ENCODE measurements at regions not wholly inside any gene's neighbourhood (a gene's known extent, or its start where the extent isn't known, plus 50 kb on each side); places are given as distances from the start of the nearest gene placed in this dataset.
"Not testable (repeated sequence)": the region's sequence is repeated elsewhere in the genome, so short reads cannot be mapped to it uniquely, and the experiment has no call there.

DNA sequence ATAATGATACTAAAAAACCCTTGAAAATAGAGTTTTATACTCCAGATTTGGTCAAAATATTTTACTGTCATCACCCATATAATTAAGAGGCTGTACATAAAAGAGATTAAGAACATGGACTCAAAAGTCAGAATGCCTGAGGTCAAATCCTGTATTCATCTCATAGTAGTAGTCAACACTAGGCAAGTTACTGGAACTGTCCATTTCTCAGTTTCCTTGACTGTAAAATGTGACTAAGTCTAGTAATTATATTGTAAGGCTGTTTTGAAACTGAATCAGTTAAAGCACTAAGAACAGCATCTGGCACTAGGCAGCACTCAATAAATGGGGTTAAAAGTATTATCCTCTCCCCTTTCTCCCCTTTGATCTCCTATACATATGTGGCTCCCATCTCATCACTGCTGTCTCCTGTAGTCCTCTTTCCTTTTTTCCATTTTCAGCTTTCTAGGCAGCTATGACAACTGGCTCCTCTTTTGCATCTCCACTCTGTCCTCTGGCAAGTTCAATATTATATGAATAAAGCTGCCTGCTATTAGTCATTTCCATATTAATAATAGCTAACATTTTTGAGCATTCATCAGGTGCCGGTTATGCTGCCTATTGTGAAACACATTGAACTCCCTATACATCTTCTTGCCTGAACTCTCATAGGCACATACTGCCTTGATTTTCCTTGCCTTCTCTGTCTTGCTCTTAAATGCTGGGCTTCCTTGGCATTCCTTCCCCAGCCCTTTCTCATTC is 185.8 kb upstream of the NREP start:
- no peak for DNase-seq (ENCODE audit: low spot score)

- DNase-seq (ENCODE audit: low spot score): no peak
Observed at GRCh38 chr5:111942201-111942600, 185.2 kb upstream of the NREP start.

DNA sequence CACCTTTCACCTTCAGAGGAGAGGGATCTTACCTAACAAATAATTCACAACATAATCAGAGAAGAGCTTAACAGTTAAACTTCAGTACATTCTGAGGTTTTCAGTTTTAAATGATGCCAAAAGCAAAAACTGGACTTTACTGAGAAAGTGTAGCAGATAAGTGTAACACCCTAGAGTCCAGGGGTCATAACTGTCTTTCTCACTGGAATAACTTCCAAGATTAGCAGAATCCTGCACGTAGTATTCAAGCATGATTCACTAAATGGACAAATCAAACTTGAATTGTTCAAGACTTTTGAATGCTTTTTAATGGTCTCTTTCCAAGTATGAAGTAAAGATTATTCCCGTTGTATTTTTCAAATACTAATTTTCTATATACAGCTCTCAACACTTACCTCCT is 180.1 kb upstream of the NREP start:
- DNase-seq (ENCODE audit: low spot score): no peak

- no peak for DNase-seq (ENCODE audit: low spot score)
Observed at GRCh38 chr5:111935835-111936234, 178.8 kb upstream of the NREP start.

DNA sequence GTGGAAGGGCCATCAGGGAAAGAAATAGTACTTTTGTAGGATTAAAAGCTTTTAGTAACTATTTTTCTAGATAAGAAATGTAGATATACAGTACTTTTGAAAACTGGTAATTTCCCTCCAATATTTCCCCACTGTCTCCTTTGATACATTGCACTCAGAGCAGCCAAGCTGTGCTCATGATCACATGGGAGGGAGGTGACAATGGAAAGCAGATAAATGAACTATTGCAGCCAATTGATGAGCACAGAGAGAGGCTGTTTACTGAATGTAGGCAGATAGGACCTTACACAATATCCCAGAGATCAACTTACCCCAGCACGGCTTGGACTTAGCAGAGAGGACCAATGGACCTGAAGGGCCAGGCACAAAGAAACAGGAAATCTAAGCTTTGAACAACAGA is 178.0 kb upstream of the NREP start:
- DNase-seq (ENCODE audit: low spot score): no peak

DNA sequence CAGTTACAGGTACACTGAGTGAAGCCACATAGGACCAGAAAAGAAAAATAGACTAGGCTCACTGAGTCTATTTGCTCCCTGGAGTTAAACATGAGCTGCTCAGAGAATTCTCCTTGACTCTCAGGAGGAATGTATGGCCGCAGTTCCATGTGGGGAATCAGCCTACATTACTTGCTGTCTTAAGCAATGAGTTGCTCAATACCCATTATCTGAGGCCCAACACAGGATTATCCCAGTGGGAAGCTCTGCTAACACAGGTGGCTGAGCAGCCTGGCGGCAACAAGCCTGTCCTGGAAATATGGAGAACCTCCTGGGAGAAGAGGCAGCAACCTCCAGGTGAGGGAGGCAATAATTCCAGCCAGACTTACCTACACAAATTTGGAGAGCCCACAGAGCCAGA is 177.5 kb upstream of the NREP start:
- DNase-seq (ENCODE audit: low spot score): no peak

DNA sequence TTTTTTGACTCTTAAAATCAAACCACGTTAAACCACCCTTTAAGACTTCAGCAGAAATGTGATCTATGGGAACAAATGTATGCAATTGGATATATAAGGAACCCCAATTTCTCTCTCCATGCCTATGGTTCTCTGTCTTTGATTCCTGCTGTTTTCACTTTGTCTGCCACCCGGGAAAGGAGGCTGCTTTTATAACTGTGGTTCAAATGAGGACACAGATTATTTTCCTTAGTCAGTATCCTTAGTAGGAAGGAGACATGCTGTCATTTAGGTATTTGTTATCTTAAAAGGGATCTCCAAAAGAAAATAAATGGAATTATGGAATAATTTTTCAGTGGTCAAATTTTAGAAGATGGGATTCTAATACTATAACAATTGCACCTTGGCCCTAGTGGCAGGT is 176.1 kb upstream of the NREP start:
- no peak for DNase-seq (ENCODE audit: low spot score)

DNA sequence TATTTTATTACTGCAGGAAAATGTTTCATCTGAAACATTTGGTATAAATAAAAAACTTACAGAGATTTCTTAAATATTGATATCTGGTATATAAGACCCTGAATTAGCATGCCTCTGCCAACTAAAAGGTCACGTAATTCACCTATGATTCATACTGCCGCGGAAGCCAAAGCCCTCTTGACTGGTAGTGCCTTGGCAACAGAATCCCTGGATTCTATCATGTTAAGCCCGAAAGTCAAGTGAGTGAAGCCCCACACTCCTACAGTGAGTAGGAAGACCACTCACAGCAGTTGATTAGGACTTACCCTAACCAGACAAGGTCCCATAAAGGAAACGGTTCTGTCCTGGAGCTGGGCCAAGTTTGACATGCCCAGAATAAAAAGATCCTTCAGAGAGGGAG is 175.6 kb upstream of the NREP start:
- no peak for DNase-seq (ENCODE audit: low spot score)

- DNase-seq (ENCODE audit: low spot score): no peak
Observed at GRCh38 chr5:111932199-111932598, 175.2 kb upstream of the NREP start.

DNA sequence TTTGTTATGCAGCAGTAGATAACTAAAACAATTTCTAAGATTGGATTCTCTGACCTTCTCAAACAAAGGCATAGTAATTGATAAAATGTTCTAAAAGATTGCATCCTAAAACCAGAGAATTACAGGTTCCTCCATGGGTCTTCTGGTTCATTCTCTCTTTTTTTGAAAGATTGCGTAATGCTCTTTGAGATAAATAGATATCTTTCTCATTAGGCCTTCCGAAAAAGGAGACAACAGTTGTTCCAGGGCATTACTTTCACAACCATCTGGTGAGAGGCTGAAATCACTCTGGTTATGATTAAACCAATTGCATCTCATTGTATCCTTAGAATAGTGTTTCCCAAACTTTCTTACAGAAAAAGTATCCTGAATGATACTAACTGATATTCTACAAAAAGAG is 174.7 kb upstream of the NREP start:
- DNase-seq (ENCODE audit: low spot score): no peak

- DNase-seq (ENCODE audit: low spot score): peak; percentile 13
Observed at GRCh38 chr5:111930905-111931461, 174.0 kb upstream of the NREP start.

DNA sequence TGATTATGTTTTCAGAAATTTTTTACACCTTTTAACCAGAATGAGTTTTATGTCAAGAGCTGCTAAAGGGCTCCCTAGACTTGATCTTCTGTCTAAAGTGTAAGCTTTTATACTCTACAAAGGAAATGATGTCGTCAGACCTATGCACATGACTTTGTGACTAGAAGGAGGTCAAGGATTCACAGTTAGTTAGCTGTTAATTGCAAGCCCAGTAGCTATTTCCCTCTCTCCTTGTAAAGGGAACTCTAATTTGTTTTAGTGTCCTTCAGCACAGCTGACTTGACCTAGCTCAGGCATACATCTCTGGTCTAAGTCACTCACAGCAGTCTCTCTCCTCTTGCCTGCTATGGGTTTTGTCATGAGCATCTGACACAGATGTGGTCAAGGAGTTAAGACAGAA is 173.5 kb upstream of the NREP start:
- no peak for DNase-seq (ENCODE audit: low spot score)

GRCh38 chr5:111929867-111930266 is 172.9 kb upstream of the NREP start:
- peak; percentile 59 for DNase-seq (ENCODE audit: low spot score)

GRCh38 chr5:111929261-111929660 is 172.3 kb upstream of the NREP start:
- no peak for DNase-seq (ENCODE audit: low spot score)

GRCh38 chr5:111928511-111928910 is 171.5 kb upstream of the NREP start:
- no peak for DNase-seq (ENCODE audit: low spot score)

DNA sequence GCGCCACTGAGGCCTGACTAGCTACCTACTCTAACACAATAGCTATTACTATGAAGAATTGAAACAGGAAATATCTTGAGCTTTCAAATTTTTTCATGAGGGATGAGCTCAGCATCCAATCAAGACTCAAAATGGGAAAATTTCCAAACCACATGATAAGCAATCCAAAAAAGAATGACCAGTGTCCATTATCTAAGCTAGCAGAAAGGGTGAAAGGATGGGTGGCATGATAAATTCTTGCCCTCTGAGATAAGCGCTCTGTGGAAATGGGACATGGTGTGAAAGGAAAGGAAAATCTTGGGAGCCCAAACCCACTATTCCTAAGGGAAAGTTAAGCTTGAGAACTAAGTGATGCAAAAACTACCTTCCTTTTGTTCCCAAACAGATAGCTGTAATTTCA is 170.2 kb upstream of the NREP start:
- DNase-seq (ENCODE audit: low spot score): no peak

DNA sequence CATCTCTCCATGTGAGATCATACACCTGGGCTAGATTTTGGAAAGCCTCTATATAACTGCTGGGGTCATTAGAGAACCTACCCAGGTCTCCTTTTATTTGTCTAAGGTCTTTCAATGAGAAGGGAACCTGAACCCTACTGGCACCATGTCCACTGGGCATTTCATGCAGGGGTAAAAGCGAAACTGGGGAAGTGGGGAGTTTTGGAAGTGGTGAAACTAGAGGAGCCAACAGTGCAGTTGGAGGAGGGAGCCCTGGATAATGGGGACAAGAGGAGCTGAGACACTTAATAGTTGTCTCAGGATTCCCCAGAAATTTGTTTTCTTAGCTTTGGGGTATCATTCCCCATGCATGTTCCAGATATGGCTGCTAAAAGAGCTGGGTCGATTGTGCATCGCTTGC is 169.0 kb upstream of the NREP start:
- no peak for DNase-seq (ENCODE audit: low spot score)

DNA sequence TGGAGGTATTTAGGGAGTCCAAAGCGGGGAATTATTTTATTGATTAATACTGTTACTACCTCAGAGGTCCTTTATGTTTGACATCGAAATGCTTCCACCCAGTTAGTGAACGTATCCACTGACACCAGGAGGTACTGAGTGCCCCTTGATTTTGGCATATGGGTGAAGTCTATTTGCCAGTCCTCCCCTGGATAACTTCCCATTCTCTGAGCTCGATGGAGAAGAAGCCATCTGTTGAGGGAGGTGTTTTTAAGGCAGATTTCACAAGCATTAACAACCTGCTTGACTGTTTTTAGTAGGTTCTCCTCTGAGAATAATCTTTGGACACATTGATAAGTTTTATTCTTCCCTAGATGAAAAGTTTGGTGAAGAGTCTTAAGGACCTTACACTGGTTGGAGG is 165.3 kb upstream of the NREP start:
- DNase-seq (ENCODE audit: low spot score): no peak

DNA sequence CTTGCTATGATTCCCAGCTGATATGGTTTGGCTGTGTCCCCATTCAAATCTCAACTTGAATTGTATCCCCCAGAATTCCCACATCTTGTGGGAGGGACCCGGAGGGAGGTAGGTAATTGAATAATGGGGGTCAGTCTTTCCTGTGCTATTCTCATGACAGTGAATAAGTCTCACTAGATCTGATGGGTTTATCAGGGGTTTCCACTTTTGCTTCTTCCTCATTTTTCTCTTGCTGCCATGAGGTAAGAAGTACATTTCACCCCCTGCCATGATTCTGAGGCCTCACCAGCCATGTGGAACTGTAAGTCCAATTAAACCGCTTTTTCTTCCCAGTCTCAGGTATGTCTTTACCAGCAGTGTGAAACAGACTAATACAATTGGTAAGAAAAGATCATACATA is 164.7 kb upstream of the NREP start:
- not testable (repeated sequence) for DNase-seq (ENCODE audit: low spot score)

DNA sequence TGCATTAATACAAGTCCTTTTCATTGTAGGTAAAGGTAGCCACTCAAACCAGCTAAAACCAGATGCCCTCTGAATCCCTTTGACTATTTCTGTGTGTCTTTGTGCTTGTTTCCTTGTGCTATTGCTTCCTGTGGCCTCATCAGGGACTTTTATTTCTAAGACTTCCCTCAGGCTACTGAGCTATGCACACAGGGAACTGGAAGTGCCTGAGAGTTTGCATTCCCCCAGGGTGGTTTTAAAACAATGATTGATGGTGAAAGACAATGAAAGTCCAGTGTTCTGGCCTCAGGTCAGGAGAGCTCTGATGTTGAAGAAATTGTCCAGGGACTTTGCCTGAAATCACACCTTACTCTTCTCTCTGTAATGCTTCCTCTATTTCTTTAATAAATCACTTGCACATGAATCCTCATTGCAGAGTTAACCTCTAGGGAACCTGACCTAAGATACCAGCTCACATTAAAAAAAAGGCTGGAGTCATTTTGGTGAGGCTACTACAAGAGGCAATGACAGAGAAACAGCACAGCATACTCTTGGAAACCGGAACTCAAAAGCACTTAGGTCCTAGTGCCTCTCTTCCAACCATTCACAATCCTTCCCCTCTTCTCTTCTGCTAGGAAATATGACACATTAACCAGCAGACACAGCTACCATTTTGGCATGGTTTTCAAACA is 158.1 kb upstream of the NREP start:
- DNase-seq (ENCODE audit: low spot score): no peak

- no peak for DNase-seq (ENCODE audit: low spot score)
Observed at GRCh38 chr5:111902436-111902835, 145.4 kb upstream of the NREP start.

- no peak for DNase-seq (ENCODE audit: low spot score)
Observed at GRCh38 chr5:111901296-111901695, 144.3 kb upstream of the NREP start.

GRCh38 chr5:111892949-111893348 is 136.0 kb upstream of the NREP start:
- DNase-seq (ENCODE audit: low spot score): peak; percentile 35

DNA sequence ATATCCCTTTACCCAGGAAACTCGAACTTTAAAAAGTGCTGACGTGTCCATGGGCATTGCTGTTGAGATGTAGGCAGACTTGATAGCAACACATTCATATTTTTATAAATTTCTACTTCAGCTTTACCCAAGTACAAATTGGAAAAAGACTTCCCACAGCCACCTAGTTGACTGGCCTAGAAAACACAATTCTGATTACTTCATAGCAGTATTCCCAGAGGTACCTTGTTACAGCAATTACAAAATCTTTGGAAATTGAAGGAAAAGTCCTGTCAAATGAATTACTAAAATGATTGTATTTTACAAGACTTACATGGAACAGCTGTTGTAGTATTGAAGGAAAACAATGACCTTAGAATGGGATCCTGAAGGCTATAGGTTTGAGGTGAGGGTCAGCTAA is 130.7 kb upstream of the NREP start:
- DNase-seq (ENCODE audit: low spot score): no peak
